DND-41 (cell line): ENCODE measurements at regions not wholly inside any gene's neighbourhood (a gene's known extent, or its start where the extent isn't known, plus 50 kb on each side); places are given as distances from the start of the nearest gene placed in this dataset.

Source experiments
- ATAC-seq: fragments of 200-7000 bp; cut with Tn5 transposase; 3 replicates; pipeline ENCODE4 v1.9.1; 2021; ENCODE audit warnings: low read depth; ENCODE audit not compliant: insufficient read depth
- DNase-seq: peaks from one replicate; pipeline ENCODE4 v3.0.0-alpha.2; 2020
- H2AFZ ChIP-seq: 2 replicates; pipeline ENCODE4 v1.6.0; 2012; ENCODE audit warnings: low read depth, low read length
- H3K27ac ChIP-seq: 2 replicates; pipeline ENCODE4 v1.5.1; 2012; ENCODE audit warnings: low read length, inconsistent platforms
- H3K27me3 ChIP-seq: fragments of 200-600 bp; sonication (generic); 2 replicates; pipeline ENCODE4 v1.6.0; 2012; ENCODE audit warnings: low read length, mild to moderate bottlenecking, inconsistent platforms; ENCODE audit not compliant: insufficient read depth, poor library complexity
- H3K36me3 ChIP-seq: 2 replicates; pipeline ENCODE4 v1.5.1; 2012; ENCODE audit warnings: low read length, inconsistent platforms; ENCODE audit not compliant: insufficient read depth
- H3K4me1 ChIP-seq: 2 replicates; pipeline ENCODE4 v1.5.1; 2012; ENCODE audit warnings: mild to moderate bottlenecking, low read length; ENCODE audit not compliant: insufficient read depth
- H3K4me2 ChIP-seq: 2 replicates; pipeline ENCODE4 v1.6.0; 2012; ENCODE audit warnings: mild to moderate bottlenecking, moderate library complexity, low read length, inconsistent platforms; ENCODE audit not compliant: insufficient read depth
- H3K4me3 ChIP-seq, 2 experiments: fragments of 200-600 bp in 1 of 2; shearing (Covaris generic) in 1 of 2; 2 replicates each; pipeline ENCODE4 v1.5.1; 2012 to 2016; ENCODE audit warnings: inconsistent platforms in 2 of 2, low read length in 2 of 2, mild to moderate bottlenecking in 2 of 2, low read depth in 1 of 2, moderate library complexity in 1 of 2
- H3K79me2 ChIP-seq: 2 replicates; pipeline ENCODE4 v1.6.0; 2012; ENCODE audit warnings: low read length, inconsistent platforms; ENCODE audit not compliant: insufficient read depth
- H3K9ac ChIP-seq: 2 replicates; pipeline ENCODE4 v1.6.0; 2012; ENCODE audit warnings: low read depth, mild to moderate bottlenecking, inconsistent platforms, low read length, moderate library complexity
- H3K9me3 ChIP-seq: 2 replicates; pipeline ENCODE4 v1.5.1; 2012; ENCODE audit warnings: low read length, moderate library complexity, mild to moderate bottlenecking, inconsistent platforms; ENCODE audit not compliant: insufficient read depth, severe bottlenecking
- H4K20me1 ChIP-seq: 2 replicates; pipeline ENCODE4 v1.6.0; 2012; ENCODE audit warnings: low read length; ENCODE audit not compliant: insufficient read depth
- CTCF ChIP-seq: IDR thresholded peaks from 2 replicates; pipeline ENCODE4 v1.5.1; 2012; ENCODE audit warnings: borderline replicate concordance, low read length, moderate library complexity, mild to moderate bottlenecking; ENCODE audit not compliant: poor library complexity, severe bottlenecking; ENCODE audit errors: extremely low read depth
- EZH2 ChIP-seq: IDR thresholded peaks from 3 replicates; pipeline ENCODE4 v1.6.1; 2012; ENCODE audit warnings: borderline replicate concordance, low read depth, mild to moderate bottlenecking, moderate library complexity, low read length, inconsistent platforms; ENCODE audit not compliant: severe bottlenecking

- Histone ChIP-seq H3K27ac (no peak overlapping the region), H3K4me3 (no peak overlapping the region), H3K4me2 (no peak overlapping the region), H3K79me2 (no peaks in the 10 kb centered on the region), H3K27me3 (no peaks in the 10 kb centered on the region), H4K20me1 (no peaks in the 10 kb centered on the region), H3K36me3 (no peaks in the 10 kb centered on the region), H2AFZ (no peak overlapping the region), H3K9me3 (no peaks in the 10 kb centered on the region), H3K9ac (no peak overlapping the region), H3K4me1 (no peaks in the 10 kb centered on the region)
- ATAC-seq, result no peak
- TF ChIP-seq EZH2, result no peak
- TF ChIP-seq CTCF, result no peak
- DNase-seq, result no peak
These were observed 452.2 kb downstream of the KCNJ2 start for GRCh38 chr17:70621566-70621965.

GRCh38 chr17:70622368-70623260, 453.3 kb downstream of the KCNJ2 start:
- no peak for ATAC-seq
- H4K20me1 ChIP-seq, result no peaks in the 10 kb centered on the region
- no peak overlapping the region for H3K9ac ChIP-seq
- H3K27me3 ChIP-seq, result no peaks in the 10 kb centered on the region
- no peaks in the 10 kb centered on the region for H3K9me3 ChIP-seq
- H3K36me3 ChIP-seq, result no peaks in the 10 kb centered on the region
- no peak overlapping the region for H3K4me3 ChIP-seq
- DNase-seq, result peak; percentile 24
- no peaks in the 10 kb centered on the region for H3K79me2 ChIP-seq
- peak; percentile 65 for TF ChIP-seq CTCF
- TF ChIP-seq EZH2, result no peak
- H3K4me2 ChIP-seq, result no peak overlapping the region
- H3K27ac ChIP-seq, result no peak overlapping the region
- H3K4me1 ChIP-seq, result no peaks in the 10 kb centered on the region
- H2AFZ ChIP-seq, result no peak overlapping the region

GRCh38 chr17:70624211-70624610, 454.9 kb downstream of the KCNJ2 start:
- Histone ChIP-seq H3K9me3 (no peaks in the 10 kb centered on the region), H3K9ac (no peak overlapping the region), H3K4me3 (no peak overlapping the region), H4K20me1 (no peaks in the 10 kb centered on the region), H3K36me3 (no peaks in the 10 kb centered on the region), H3K4me1 (no peaks in the 10 kb centered on the region), H3K27ac (no peak overlapping the region), H3K79me2 (no peaks in the 10 kb centered on the region), H3K27me3 (no peaks in the 10 kb centered on the region), H2AFZ (no peak overlapping the region), H3K4me2 (no peak overlapping the region)
- ATAC-seq, result no peak
- TF ChIP-seq CTCF, result no peak
- TF ChIP-seq EZH2, result no peak
- DNase-seq, result no peak
